T-helper 9 cell (primary cell): ENCODE measurements at regions not wholly inside any gene's neighbourhood (a gene's known extent, or its start where the extent isn't known, plus 50 kb on each side); places are given as distances from the start of the nearest gene placed in this dataset.
"Not testable (repeated sequence)": the region's sequence is repeated elsewhere in the genome, so short reads cannot be mapped to it uniquely, and the experiment has no call there.

Experiments used
- DNase-seq: peaks from one replicate; pipeline ENCODE4 v3.0.0-alpha.2; 2020

DNA sequence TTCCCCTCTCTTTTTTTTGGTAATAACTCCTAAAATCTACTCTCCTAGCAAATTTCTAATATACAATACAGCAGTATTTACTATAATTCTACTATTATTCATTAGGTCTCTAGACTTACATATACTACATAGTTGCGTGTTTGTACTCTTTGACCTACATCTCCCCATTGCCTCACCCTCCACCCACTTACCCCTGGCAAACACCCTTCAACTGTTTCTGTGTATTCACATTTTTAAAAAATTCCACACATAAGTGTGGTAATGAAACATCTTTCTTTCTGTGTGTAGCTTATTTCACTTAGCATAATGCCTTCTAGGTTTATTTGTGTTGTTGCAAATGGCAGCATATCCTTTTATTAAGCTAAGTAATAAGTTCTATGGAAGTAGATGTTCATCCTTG is 336.0 kb downstream of the CCDC85A start:
- DNase-seq, result no peak

DNA sequence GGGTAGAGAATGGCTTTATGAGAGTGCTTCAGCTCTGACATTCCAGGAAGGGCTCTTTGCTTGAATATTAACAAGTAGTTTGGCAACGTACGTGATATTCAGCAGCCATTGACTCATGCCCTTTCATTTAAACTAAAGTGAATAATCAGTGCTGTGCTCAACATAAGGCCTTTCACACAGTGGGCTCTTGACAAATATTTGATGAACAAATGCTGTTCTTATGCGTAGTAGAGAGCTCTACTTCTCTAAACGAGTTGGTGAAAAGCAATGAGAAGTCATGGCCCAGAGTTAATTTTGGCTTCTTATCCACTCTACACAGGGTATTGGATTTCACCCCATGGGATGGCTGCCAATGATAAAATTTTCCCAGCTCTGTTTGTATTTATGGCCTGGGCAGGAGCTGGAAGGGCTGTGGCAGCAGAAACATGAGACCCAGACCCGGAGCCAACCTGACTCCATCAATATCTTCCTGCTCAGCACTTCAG is 338.9 kb downstream of the CCDC85A start:
- no peak for DNase-seq

DNA sequence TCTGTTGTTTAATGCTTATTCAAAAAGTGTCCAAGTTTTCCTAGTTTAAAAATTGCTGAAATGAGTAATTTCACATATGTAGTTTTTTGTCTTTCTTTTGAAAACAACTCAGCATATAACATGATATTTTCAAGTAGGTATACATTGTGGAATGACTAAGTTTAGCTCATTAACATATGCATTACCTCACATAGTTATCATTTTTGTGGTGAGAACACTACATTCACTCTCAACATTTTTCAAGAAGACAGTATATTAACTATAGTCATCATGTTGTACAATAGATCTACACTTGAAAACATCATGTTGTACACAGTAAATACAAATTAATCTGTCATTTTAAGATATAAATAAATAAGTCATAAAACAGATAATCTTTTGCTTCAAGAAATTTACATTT is 340.0 kb downstream of the CCDC85A start:
- no peak for DNase-seq

DNA sequence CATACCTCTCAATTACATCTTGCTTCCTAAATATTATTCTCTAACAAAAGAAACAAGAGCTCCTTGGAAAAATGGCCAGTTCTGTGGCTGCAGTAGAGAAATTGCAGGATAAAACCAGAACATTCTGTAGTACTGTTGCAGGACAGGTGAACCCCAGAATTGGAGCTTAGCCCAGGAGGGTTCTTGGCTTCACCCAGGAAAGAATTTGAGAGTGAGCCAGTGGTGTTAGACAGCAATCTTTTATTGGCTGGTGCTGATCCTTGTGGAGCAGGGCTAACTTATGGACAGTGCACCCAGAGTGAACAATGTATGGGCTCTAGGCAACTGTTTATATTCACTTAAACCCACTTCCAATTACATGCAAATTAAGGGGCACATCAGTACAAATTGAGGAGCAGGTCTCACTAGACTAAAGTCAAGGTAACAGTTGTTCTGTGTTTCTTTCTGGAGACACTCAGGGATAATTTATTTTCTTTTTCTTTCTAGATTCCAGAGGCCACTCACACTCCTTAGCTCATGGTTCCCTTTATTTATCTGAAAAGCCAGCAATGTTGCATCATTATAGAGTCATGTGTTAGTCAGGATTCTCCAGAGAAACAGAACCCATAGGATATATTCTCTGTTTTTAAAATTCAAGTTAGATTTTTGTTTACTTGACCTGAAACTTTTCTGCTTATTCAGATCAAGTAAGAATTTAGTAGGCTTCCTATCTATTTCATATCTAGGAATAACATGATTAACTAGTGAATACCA is 348.1 kb downstream of the CCDC85A start:
- DNase-seq, result no peak

DNA sequence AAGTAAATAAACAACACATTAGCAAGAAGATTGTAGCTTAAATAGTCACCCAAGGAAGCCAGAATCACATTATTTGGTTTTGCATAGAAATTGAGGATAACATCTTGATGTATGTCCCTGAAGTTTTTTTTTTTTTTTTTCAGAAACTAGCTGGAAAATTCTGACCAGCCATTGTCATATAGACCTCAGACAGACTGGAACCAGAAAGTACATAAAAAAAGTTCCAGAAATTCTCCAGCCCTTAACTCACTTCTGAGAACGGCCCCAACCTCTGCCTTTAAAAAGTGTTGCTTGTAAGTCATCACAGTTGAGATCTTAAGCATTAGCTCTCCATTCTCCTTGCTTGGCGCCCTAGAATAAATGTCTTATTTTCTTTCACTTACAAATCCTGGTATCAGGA is 350.5 kb downstream of the CCDC85A start:
- no peak for DNase-seq

DNA sequence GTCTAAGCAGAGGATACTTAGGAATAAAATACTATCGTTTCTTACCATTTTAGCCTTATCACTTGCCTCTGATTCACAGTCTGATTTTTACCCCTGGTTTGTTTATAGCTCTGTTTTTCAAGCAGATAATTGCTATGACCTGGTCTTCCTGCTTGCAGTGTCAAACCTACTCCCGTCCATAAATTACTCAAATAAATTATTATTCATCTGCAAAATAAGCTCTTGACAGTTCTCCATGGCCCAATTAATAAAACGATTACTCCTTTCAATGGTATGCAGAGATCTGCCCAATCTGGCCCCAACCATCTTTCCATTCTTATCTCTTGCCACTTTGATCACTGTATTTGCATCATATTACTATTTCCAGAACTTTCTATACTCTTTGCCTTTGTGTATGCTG is 354.0 kb downstream of the CCDC85A start:
- no peak for DNase-seq

DNA sequence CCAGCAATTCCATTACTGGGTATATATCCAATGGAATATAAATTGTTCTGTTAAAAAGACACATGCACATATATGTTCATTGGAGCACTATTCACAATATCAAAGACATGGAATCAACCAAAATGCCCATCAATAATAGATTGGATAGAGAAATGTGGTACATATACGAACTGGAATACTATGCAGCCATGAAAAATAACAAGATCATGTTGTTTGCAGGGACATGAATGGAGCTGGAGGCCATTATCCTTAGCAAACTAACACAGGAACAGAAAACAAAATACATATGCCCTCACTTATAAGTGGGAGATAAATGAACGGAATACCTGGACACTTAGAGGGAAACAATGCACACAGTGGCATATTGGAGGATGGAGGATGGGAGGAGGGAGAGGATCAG is 355.8 kb downstream of the CCDC85A start:
- DNase-seq, result no peak

DNA sequence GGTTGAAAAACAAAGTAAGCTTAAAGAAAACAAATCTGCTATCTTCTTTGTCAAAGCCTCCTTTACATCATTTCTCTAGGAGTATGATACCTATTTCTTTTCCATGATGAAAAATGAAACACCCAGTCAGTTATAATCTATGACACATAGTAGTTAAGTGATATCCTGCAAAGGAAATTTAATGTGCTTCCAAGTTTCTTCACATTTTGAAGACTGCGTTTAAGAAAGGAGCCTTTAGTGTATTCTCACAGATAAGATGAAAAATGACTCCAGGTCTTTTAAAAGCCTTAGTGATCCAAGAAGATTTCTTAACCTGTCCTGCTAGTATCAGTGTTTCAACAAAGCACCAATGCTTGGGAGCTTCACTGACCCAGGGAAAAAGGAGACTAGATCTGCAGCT is 356.7 kb downstream of the CCDC85A start:
- DNase-seq, result no peak

DNA sequence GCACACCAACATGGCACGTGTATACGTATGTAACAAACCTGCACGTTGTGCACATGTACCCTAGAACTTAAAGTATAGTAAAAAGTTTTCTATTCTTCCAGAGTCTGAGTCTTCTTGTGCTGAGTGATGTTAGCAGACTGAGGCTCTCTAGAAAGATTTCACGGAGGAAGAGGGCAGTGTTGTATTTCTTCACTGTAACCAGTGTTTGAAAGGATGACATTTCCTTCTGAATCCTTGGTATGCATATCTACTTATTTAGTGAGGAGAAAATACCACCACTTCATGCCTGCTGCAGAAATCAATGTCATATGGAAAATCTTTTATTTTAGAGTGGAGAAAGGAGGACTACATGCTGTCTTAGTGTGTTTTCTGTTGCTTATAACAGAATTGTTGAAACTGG is 357.1 kb downstream of the CCDC85A start:
- no peak for DNase-seq

DNA sequence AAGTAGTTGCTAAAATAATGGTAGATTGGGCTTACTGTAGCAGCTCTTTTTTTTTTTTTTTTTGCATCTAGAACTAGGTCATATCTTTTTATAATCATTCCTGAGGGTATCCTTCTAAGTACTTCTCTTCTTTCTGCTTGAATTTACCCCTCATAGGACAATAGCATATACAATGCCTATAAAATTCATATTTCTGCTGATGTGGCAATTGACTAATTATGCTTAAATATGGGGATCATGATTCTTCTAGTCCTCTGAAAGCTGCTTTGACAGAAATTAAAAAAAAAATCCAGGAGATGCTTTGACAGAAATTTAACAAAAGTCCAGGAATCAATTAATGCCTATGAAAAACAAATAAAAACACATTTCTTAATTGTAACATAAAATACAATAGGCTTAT is 358.4 kb downstream of the CCDC85A start:
- no peak for DNase-seq

DNA sequence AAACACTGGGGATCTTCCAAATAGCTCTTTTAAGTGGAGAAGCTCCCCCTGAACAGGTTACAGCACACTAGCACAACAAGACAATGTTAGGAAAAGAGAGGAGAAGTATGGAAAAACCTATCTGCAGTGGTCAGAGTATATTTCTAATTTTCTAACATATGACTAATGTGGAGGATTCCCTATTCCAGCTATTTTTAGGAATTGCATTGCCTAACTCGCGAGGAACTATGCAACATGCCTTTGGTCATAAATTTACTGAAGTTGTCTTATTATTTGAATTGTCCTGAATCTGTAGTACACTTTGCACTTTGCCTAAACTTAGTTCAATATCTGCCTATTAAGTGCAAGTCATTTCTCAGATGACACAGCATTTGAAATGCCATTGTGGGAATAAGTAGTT is 381.4 kb downstream of the CCDC85A start:
- DNase-seq, result no peak

DNA sequence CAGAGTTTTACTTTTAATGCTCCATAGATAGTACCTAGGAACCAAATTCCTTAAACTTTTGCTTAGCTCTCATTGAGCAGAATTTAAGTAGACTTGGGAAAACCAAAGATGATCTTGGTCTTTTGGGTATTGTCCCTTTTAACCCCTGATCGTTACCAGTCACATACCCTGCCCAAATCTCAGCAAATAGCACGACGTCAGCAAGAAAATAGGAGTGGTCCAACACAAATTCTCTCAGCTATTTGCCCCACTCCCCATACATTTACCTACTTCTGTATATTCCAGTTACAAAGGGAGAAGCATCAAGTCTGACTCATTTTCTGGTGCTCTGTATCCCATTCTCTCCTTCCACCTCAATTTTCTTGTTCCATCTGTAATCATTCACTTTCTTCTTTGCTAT is 387.3 kb downstream of the CCDC85A start:
- DNase-seq, result no peak

DNA sequence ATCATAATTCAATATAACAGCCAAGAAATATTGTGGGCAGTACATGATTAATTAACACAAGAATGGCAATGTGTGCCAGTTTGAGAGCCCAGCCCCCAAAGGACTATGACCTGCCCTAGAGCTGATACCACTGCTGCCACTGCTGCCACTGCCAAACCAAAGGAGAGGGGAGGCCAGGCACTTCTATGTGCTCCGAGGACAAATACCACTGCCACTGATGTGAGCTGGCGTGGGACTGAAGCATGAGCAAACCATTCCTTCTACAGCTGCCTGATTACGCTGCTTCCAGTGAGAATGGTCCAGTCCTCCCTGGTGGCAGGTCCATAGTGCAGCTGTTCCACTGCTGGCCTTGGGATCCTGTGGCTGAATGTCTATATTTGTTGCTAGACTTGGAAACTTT is 392.2 kb downstream of the CCDC85A start:
- no peak for DNase-seq

DNA sequence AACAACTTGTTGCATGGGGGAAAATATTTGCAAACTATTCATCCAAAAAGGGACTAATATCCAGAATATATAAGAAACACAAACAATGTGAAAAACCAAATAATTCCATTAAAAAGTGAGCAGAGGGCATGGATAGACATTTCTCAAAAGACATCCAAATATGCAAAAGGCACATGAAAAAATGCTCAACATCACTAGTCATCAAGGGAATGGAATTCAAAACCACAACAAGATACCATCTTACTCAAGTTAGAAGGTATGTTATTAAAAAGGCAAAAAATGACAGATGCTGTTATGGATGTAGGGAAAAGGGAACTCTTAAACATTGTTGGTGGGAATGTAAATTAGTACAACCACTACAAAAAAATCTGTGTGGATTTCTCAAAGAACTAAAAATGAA is 396.5 kb downstream of the CCDC85A start:
- no peak for DNase-seq

DNA sequence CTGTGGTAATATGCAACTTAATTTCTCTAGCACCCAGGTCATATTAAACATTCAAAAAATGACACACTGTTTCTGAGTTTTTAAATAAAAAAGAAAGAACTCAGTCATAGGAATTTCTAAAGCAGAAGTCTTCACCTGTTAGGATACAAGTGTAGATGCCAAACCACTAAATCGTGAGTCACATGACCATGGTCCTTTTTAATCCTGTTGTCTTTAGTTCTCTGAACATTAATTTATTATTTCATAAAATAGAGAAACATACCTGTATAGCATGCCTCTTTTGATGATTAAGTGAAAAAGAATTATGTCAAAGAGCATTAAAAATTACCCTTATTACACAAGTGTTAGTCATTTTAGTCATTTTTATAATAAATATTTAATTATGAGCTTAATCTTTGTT is 398.8 kb downstream of the CCDC85A start:
- no peak for DNase-seq

DNA sequence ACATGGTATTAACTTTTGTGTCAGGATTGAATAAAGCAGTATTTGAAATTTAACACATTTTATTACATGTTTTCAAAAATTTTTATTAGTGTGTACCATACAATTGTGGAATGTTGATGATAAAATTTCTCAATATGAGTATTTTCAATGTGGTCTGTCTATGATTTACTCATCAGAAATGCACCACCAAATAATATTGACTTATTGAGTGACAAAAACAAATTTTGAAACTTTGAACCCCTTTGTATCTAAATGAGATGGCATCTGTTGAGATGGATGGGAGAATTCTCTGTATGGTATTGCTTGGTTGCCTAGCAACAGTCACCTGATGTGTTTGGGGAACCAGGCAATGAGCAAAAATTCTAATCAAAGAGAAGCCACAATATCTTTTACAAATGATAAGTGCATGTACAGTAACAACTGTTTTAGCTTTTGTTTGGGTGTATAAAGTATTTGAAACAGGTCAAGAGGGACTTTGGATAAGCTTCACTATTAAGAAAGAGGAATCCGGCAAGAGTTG is 400.1 kb downstream of the CCDC85A start:
- no peak for DNase-seq

DNA sequence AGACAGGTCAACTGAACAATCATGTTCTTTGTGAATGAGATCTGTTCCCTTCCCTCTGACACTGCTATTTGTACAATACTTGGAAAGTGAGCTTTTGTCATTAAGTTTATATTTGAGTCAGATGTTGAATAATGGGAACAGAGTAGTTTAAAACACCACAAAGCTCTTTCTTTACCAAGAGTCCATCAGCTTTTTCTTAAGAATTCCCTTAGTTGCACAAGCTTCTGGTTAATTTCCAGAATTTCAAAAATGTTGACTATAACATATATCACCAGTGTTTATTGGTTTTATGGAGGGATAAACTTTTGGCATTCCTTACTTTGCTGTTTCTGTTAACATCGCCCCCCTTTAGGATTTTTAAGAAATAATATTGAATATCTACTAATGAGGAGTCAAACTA is 403.7 kb downstream of the CCDC85A start:
- no peak for DNase-seq

DNA sequence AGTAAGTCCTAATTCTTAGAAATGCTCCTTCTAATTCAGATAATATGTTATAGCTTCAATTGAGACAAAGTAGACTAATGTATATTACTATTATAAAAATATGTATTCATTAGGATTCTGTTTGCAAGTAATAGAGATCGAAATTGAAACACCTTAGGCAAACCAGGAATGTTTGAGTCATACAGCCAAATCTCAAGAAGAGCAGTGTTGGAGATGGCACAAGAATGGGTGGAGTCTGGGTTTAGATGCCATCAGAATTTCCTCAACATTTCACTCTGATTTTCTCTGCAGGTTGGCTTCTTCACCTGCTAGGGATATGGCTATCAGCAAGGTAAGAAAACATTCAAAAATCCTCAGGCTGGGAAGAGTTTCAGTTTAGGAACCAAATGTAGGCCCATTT is 405.4 kb downstream of the CCDC85A start:
- no peak for DNase-seq

DNA sequence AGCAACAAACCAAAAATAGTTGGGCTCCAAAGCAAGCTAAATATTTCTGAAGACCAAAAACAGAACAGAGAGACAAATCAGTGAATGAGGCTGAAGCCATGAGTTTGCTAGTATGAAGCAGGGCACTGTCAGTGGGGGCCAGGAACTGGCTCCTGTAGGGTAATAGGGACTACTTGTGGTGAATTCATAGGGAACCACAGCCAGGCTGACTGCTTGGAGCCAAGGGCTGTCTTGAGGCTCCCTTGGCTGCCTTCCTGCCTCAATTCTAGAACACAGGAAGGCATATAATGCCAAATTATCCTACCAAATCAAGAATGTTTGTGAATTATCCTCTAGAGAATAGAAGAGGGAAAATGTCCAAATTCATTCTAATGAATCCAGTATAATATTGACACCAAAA is 406.0 kb downstream of the CCDC85A start:
- DNase-seq, result no peak

DNA sequence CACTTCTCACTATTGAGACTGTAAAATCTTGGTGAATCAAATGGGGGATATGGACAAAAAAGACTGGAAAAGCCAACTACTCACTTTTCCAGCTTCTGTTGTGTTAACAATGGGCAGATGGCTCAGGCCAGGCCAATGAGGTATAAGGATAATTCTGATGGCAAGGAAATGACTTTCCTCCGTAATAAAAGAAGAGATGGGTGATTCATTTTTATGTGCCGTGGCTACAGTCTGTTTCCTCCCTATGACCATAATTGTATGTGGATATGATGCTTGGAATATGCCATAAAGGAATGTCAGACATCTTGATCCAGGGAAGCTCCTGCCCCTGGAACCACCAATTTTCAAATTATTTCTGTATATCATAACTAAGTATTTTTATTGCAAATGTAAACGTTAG is 406.8 kb downstream of the CCDC85A start:
- no peak for DNase-seq

DNA sequence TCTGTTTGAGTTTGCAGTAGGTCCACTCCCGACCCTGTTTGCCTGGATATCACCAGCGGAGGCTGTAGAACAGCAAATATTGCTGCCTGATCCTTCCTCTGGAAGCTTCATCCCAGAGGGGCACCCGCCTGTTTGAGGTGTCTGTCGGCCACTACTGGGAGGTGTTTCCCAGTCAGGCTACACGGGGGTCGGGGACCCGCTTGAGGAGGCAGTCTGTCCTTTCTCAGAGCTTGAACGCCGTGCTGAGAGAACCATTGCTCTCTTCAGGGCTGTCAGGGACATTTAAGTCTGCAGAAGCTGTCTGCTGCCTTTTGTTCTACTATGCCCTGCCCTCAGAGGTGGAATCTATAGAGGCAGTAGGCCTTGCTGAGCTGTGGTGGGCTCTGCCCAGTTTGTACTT is 422.3 kb downstream of the CCDC85A start:
- DNase-seq, result not testable (repeated sequence)

DNA sequence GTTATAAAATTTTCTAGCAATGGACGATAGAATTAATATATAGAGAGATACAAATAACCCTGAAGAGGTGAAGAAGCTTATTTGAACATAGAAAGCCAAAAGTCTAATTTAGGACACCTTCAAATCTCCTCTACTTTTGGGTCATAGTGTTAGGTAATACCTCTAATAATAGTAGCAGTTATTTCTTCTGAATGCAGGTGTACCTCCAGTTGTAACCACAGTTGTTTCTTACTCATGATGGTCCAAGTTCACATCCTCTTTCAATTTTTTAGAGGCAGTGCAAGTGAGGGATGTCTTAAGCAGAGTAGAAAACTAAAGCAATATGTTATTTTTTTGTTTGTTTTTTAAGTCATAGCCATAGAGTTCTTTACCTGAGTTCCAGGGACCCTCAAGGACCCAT is 429.5 kb downstream of the CCDC85A start:
- no peak for DNase-seq

DNA sequence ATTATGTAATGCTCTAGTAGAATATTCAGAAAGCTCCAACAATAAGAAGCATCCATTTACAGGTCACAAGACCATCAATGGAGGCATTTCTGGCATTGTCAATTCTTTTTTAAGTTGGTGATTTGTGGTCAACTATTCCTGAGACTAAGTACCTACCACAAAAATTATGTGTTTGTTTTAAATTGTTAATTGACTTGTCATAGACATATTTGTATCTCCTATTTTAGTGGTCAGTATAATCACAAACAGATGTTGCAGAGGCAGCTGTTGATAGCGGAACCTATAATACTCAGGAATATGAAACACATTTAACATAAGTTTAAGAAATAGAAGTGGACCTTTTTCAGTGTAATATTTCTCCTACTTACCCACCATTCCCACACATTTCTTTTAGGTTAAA is 430.1 kb downstream of the CCDC85A start:
- DNase-seq, result no peak

DNA sequence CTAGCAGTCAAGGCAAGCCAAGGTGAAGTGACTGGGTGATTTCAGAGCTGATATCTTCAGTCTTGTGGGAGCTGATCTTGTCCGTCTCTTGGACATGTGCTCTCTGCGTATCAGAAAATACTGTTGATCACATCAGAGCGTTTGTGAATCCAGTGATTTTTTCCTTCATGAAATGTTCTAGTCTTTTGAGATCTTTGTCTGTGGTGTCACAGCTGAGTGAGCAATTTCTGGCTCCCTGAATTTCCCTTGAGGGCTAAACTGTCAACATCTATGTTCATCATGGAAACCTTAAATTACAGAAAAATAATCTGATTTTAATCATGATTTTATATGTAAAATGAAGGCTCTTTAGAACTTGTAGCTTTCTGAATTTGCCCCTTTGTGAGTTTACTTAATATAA is 432.0 kb downstream of the CCDC85A start:
- no peak for DNase-seq

DNA sequence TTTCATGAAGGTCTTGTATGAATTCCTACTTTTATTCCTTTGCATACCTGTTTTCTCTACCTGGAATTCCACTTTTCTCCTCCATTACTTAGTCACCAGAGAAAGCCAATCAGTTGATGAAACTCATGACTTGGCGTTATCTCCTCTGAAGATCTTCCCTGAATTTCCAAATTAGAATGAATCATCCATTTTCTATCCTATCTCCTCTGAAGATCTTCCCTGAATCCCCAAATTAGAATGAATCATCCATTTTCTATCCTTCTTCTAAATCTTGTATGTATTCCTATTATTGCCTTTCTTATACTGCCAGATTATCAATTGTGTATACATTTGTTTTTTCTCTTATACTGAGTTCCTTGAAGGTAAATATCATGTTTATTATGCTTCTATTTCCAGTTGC is 440.4 kb downstream of the CCDC85A start:
- no peak for DNase-seq
